ENCODE measurements at regions not wholly inside any gene's neighbourhood (a gene's known extent, or its start where the extent isn't known, plus 50 kb on each side); places are given as distances from the start of the nearest gene placed in this dataset.
A peak's percentile ranks its signal among the peaks of the same experiment; 100 is the strongest.

DNA sequence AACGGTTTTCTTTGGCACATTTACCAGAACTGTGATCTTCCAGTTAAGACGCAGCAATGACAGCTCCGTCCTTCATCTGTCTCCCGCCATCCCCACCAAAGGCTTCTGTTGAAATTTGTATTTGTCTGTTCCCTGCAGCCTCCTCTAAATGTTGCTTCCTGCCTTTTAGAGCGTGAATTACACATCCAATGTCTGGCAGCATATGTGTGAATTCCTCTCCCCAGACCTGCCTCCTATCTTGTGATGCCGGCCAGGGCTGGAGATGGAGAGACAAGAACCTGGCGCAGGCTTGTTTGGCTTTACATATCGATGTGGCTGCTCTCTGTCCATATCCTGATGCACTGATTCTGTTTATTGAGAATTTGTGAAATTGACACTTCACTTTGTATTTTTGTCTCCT lies 738.4 kb upstream of the TMEM132C start:
- POLR2A ChIA-PET: no interaction called here
- TF ChIP-seq ZBTB21 (CRISPR knock-in tag; IDR thresholded peaks at IDR 0.05; ENCODE audit: borderline replicate concordance) (no peak), FOXP1 (CRISPR knock-in tag; IDR thresholded peaks at IDR 0.05; ENCODE audit: borderline replicate concordance) (no peak)
- H3K9me3 Mint-ChIP-seq: peaks cover 61% of the 10 kb centered on the region

DNA sequence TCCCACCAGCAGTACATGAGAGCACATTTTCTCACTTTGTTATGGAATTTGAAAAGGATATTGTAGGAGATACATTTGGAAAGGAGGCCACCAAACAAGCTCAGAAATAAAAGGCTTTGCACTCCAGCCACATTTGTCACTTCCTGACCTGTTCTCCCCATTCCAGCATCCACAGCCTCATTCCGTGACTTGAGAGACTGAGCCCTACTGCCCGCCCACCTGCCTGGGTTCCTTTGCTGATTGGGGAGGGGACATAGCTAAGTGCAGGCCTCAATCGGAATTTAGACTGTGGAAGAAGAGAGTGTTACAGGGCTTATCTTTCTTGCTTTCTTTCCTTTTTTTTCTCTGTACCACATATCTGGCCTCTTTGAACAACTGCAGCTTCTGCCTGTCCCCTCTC lies 735.4 kb upstream of the TMEM132C start:
- Mint-ChIP-seq H3K4me3 (no peak overlapping the region), H3K36me3 (peaks cover 14% of the 10 kb centered on the region), H3K9me3 (peaks cover 79% of the 10 kb centered on the region), H3K27me3 (ENCODE audit: low read depth) (no peaks in the 10 kb centered on the region; the same call in none of the 2 replicates), H3K27ac (no peak overlapping the region), H3K4me1 (peaks cover 5% of the 10 kb centered on the region; the same call in 1 of the 2 replicates)
- ChIA-PET CTCF (interaction anchor here (0.8 kb wide), 1 partner anchor 146 kb away, joined by 3 read pairs; no protein-coding TSS in a partner anchor), POLR2A (no interaction called here)
- ATAC-seq (peak; percentile 63), DNase-seq (ENCODE audit: low spot score) (no peak)
- TF ChIP-seq, protein P1, sequence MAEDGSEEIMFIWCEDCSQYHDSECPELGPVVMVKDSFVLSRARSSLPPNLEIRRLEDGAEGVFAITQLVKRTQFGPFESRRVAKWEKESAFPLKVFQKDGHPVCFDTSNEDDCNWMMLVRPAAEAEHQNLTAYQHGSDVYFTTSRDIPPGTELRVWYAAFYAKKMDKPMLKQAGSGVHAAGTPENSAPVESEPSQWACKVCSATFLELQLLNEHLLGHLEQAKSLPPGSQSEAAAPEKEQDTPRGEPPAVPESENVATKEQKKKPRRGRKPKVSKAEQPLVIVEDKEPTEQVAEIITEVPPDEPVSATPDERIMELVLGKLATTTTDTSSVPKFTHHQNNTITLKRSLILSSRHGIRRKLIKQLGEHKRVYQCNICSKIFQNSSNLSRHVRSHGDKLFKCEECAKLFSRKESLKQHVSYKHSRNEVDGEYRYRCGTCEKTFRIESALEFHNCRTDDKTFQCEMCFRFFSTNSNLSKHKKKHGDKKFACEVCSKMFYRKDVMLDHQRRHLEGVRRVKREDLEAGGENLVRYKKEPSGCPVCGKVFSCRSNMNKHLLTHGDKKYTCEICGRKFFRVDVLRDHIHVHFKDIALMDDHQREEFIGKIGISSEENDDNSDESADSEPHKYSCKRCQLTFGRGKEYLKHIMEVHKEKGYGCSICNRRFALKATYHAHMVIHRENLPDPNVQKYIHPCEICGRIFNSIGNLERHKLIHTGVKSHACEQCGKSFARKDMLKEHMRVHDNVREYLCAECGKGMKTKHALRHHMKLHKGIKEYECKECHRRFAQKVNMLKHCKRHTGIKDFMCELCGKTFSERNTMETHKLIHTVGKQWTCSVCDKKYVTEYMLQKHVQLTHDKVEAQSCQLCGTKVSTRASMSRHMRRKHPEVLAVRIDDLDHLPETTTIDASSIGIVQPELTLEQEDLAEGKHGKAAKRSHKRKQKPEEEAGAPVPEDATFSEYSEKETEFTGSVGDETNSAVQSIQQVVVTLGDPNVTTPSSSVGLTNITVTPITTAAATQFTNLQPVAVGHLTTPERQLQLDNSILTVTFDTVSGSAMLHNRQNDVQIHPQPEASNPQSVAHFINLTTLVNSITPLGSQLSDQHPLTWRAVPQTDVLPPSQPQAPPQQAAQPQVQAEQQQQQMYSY (CRISPR knock-in tag; IDR thresholded peaks at IDR 0.05): no peak
- TF ChIP-seq, protein P2, sequence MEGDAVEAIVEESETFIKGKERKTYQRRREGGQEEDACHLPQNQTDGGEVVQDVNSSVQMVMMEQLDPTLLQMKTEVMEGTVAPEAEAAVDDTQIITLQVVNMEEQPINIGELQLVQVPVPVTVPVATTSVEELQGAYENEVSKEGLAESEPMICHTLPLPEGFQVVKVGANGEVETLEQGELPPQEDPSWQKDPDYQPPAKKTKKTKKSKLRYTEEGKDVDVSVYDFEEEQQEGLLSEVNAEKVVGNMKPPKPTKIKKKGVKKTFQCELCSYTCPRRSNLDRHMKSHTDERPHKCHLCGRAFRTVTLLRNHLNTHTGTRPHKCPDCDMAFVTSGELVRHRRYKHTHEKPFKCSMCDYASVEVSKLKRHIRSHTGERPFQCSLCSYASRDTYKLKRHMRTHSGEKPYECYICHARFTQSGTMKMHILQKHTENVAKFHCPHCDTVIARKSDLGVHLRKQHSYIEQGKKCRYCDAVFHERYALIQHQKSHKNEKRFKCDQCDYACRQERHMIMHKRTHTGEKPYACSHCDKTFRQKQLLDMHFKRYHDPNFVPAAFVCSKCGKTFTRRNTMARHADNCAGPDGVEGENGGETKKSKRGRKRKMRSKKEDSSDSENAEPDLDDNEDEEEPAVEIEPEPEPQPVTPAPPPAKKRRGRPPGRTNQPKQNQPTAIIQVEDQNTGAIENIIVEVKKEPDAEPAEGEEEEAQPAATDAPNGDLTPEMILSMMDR (IDR thresholded peaks at IDR 0.05): no peak
- TF ChIP-seq, protein P3, sequence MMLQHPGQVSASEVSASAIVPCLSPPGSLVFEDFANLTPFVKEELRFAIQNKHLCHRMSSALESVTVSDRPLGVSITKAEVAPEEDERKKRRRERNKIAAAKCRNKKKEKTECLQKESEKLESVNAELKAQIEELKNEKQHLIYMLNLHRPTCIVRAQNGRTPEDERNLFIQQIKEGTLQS (CRISPR knock-in tag; conservative IDR thresholded peaks at IDR 0.05): no peak
- TF ChIP-seq HMGA2 (CRISPR knock-in tag; IDR thresholded peaks at IDR 0.05): no peak
- no peak for TF ChIP-seq NR2C2 (CRISPR knock-in tag; IDR thresholded peaks at IDR 0.05)
- no peak for TF ChIP-seq KAT7 (CRISPR knock-in tag; IDR thresholded peaks at IDR 0.05; ENCODE audit: borderline replicate concordance)
- TF ChIP-seq ZNF396 (CRISPR knock-in tag; IDR thresholded peaks at IDR 0.05; ENCODE audit: borderline replicate concordance): no peak
- no peak for TF ChIP-seq SMAD3 (CRISPR knock-in tag; IDR thresholded peaks at IDR 0.05; ENCODE audit: borderline replicate concordance)
- no peak for TF ChIP-seq ZNF416 (CRISPR knock-in tag; IDR thresholded peaks at IDR 0.05)
- TF ChIP-seq, protein P4, sequence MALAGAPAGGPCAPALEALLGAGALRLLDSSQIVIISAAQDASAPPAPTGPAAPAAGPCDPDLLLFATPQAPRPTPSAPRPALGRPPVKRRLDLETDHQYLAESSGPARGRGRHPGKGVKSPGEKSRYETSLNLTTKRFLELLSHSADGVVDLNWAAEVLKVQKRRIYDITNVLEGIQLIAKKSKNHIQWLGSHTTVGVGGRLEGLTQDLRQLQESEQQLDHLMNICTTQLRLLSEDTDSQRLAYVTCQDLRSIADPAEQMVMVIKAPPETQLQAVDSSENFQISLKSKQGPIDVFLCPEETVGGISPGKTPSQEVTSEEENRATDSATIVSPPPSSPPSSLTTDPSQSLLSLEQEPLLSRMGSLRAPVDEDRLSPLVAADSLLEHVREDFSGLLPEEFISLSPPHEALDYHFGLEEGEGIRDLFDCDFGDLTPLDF (CRISPR knock-in tag; IDR thresholded peaks at IDR 0.05): no peak
- TF ChIP-seq, protein P5, sequence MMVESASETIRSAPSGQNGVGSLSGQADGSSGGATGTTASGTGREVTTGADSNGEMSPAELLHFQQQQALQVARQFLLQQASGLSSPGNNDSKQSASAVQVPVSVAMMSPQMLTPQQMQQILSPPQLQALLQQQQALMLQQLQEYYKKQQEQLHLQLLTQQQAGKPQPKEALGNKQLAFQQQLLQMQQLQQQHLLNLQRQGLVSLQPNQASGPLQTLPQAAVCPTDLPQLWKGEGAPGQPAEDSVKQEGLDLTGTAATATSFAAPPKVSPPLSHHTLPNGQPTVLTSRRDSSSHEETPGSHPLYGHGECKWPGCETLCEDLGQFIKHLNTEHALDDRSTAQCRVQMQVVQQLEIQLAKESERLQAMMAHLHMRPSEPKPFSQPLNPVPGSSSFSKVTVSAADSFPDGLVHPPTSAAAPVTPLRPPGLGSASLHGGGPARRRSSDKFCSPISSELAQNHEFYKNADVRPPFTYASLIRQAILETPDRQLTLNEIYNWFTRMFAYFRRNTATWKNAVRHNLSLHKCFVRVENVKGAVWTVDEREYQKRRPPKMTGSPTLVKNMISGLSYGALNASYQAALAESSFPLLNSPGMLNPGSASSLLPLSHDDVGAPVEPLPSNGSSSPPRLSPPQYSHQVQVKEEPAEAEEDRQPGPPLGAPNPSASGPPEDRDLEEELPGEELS (CRISPR knock-in tag; IDR thresholded peaks at IDR 0.05): no peak
- no peak for TF ChIP-seq CBFB (CRISPR knock-in tag; IDR thresholded peaks at IDR 0.05; ENCODE audit: low read depth)
- TF ChIP-seq SMAD4 (CRISPR knock-in tag; IDR thresholded peaks at IDR 0.05): no peak
- TF ChIP-seq IRF2 (CRISPR knock-in tag; IDR thresholded peaks at IDR 0.05; ENCODE audit: borderline replicate concordance, low read depth): no peak
- TF ChIP-seq, protein P6, sequence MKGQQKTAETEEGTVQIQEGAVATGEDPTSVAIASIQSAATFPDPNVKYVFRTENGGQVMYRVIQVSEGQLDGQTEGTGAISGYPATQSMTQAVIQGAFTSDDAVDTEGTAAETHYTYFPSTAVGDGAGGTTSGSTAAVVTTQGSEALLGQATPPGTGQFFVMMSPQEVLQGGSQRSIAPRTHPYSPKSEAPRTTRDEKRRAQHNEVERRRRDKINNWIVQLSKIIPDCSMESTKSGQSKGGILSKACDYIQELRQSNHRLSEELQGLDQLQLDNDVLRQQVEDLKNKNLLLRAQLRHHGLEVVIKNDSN (CRISPR knock-in tag; IDR thresholded peaks at IDR 0.05): no peak
- TF ChIP-seq ZNF263 (CRISPR knock-in tag; IDR thresholded peaks at IDR 0.05; ENCODE audit: low read depth): no peak
- TF ChIP-seq, protein P7, sequence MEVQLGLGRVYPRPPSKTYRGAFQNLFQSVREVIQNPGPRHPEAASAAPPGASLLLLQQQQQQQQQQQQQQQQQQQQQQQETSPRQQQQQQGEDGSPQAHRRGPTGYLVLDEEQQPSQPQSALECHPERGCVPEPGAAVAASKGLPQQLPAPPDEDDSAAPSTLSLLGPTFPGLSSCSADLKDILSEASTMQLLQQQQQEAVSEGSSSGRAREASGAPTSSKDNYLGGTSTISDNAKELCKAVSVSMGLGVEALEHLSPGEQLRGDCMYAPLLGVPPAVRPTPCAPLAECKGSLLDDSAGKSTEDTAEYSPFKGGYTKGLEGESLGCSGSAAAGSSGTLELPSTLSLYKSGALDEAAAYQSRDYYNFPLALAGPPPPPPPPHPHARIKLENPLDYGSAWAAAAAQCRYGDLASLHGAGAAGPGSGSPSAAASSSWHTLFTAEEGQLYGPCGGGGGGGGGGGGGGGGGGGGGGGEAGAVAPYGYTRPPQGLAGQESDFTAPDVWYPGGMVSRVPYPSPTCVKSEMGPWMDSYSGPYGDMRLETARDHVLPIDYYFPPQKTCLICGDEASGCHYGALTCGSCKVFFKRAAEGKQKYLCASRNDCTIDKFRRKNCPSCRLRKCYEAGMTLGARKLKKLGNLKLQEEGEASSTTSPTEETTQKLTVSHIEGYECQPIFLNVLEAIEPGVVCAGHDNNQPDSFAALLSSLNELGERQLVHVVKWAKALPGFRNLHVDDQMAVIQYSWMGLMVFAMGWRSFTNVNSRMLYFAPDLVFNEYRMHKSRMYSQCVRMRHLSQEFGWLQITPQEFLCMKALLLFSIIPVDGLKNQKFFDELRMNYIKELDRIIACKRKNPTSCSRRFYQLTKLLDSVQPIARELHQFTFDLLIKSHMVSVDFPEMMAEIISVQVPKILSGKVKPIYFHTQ (CRISPR knock-in tag; IDR thresholded peaks at IDR 0.05): no peak
- no peak for TF ChIP-seq ZNF232 (CRISPR knock-in tag; IDR thresholded peaks at IDR 0.05)

More for the DNA sequence above, 738.4 kb upstream of the TMEM132C start:
- Mint-ChIP-seq H3K4me3 (no peak overlapping the region), H3K27me3 (ENCODE audit: low read depth) (no peaks in the 10 kb centered on the region; the same call in none of the 2 replicates), H3K36me3 (peaks cover 8% of the 10 kb centered on the region; the same call in 1 of the 2 replicates), H3K4me1 (0 out of 2 replicates have a peak, but pooled peaks cover 4% of the 10 kb centered on the region), H3K27ac (no peak overlapping the region)
- DNase-seq (ENCODE audit: low spot score) (no peak), ATAC-seq (no peak)
- CTCF ChIA-PET: no interaction called here
